Left forelimb (tissue), 1 donor: ENCODE measurements at regions not wholly inside any gene's neighbourhood (a gene's known extent, or its start where the extent isn't known, plus 50 kb on each side); places are given as distances from the start of the nearest gene placed in this dataset.
"Not testable (repeated sequence)": the region's sequence is repeated elsewhere in the genome, so short reads cannot be mapped to it uniquely, and the experiment has no call there.

Experiments
- DNase-seq: peaks from one replicate; pipeline ENCODE4 v3.0.0-alpha.2; 2018; ENCODE audit warnings: low spot score

GRCh38 chr12:47373554-47374150 is 293.9 kb upstream of the AMIGO2 start:
- no peak for DNase-seq

GRCh38 chr12:47370421-47370820 is 290.7 kb upstream of the AMIGO2 start:
- no peak for DNase-seq

- DNase-seq = no peak
Observed at GRCh38 chr12:47369085-47369484, 289.3 kb upstream of the AMIGO2 start.

GRCh38 chr12:47367912-47368537 is 288.3 kb upstream of the AMIGO2 start:
- no peak for DNase-seq

- no peak for DNase-seq
Observed at GRCh38 chr12:47366579-47366978, 286.8 kb upstream of the AMIGO2 start.

- DNase-seq = no peak
Observed at GRCh38 chr12:47366157-47366556, 286.4 kb upstream of the AMIGO2 start.

- not testable (repeated sequence) for DNase-seq
Observed at GRCh38 chr12:47365443-47366076, 285.8 kb upstream of the AMIGO2 start.

GRCh38 chr12:47364261-47364660 is 284.5 kb upstream of the AMIGO2 start:
- no peak for DNase-seq

GRCh38 chr12:47362126-47362705 is 282.5 kb upstream of the AMIGO2 start:
- no peak for DNase-seq

- no peak for DNase-seq
Observed at GRCh38 chr12:47361389-47362021, 281.7 kb upstream of the AMIGO2 start.

GRCh38 chr12:47360771-47361388 is 281.1 kb upstream of the AMIGO2 start:
- no peak for DNase-seq

- DNase-seq = no peak
Observed at GRCh38 chr12:47360093-47360480, 280.3 kb upstream of the AMIGO2 start.

GRCh38 chr12:47359310-47360092 is 279.7 kb upstream of the AMIGO2 start:
- DNase-seq = no peak

- not testable (repeated sequence) for DNase-seq
Observed at GRCh38 chr12:47357006-47357405, 277.2 kb upstream of the AMIGO2 start.

- DNase-seq = no peak
Observed at GRCh38 chr12:47356129-47356700, 276.5 kb upstream of the AMIGO2 start.

- no peak for DNase-seq
Observed at GRCh38 chr12:47353508-47353907, 273.7 kb upstream of the AMIGO2 start.

- no peak for DNase-seq
Observed at GRCh38 chr12:47352067-47352466, 272.3 kb upstream of the AMIGO2 start.

GRCh38 chr12:47351526-47351925 is 271.8 kb upstream of the AMIGO2 start:
- no peak for DNase-seq

- no peak for DNase-seq
Observed at GRCh38 chr12:47350062-47350408, 270.3 kb upstream of the AMIGO2 start.

- no peak for DNase-seq
Observed at GRCh38 chr12:47349137-47350061, 269.6 kb upstream of the AMIGO2 start.
